ENCODE measurements at regions not wholly inside any gene's neighbourhood (a gene's known extent, or its start where the extent isn't known, plus 50 kb on each side); places are given as distances from the start of the nearest gene placed in this dataset.
"Not testable (repeated sequence)": the region's sequence is repeated elsewhere in the genome, so short reads cannot be mapped to it uniquely, and the experiment has no call there.

GRCh38 chr5:110836851-110837250, 98.0 kb downstream of the SLC25A46 start:
- no peak for TF ChIP-seq CTCF (conservative IDR thresholded peaks at IDR 0.05; ENCODE audit: low read depth, low read length)
- no peak for DNase-seq (ENCODE audit: low read depth)
- H3K4me3 ChIP-seq (ENCODE audit: low read length), result no peak overlapping the region

GRCh38 chr5:110838357-110838756, 99.5 kb downstream of the SLC25A46 start:
- DNase-seq (ENCODE audit: low read depth); H3K4me3 ChIP-seq (ENCODE audit: low read length): not testable (repeated sequence)

- TF ChIP-seq CTCF (conservative IDR thresholded peaks at IDR 0.05; ENCODE audit: low read depth, low read length), result no peak
- no peak overlapping the region for H3K4me3 ChIP-seq (ENCODE audit: low read length)
- no peak for DNase-seq (ENCODE audit: low read depth)
Measured at GRCh38 chr5:110838961-110839360, 100.2 kb downstream of the SLC25A46 start.

- no peak for TF ChIP-seq CTCF (conservative IDR thresholded peaks at IDR 0.05; ENCODE audit: low read depth, low read length)
- DNase-seq (ENCODE audit: low read depth), result no peak
- H3K4me3 ChIP-seq (ENCODE audit: low read length), result no peak overlapping the region
Measured at GRCh38 chr5:110840347-110840960, 101.6 kb downstream of the SLC25A46 start.

GRCh38 chr5:110841137-110841536, 102.3 kb downstream of the SLC25A46 start:
- no peak overlapping the region for H3K4me3 ChIP-seq (ENCODE audit: low read length)
- TF ChIP-seq CTCF (conservative IDR thresholded peaks at IDR 0.05; ENCODE audit: low read depth, low read length), result no peak
- DNase-seq (ENCODE audit: low read depth), result no peak

GRCh38 chr5:110842948-110843347, 104.1 kb downstream of the SLC25A46 start:
- no peak for TF ChIP-seq CTCF (conservative IDR thresholded peaks at IDR 0.05; ENCODE audit: low read depth, low read length)
- no peak overlapping the region for H3K4me3 ChIP-seq (ENCODE audit: low read length)
- DNase-seq (ENCODE audit: low read depth), result no peak

GRCh38 chr5:110844251-110844650, 105.4 kb downstream of the SLC25A46 start:
- DNase-seq (ENCODE audit: low read depth), result no peak
- no peak overlapping the region for H3K4me3 ChIP-seq (ENCODE audit: low read length)
- TF ChIP-seq CTCF (conservative IDR thresholded peaks at IDR 0.05; ENCODE audit: low read depth, low read length), result no peak

Data from retinal pigment epithelial cell (primary cell).